ENCODE measurements at regions not wholly inside any gene's neighbourhood (a gene's known extent, or its start where the extent isn't known, plus 50 kb on each side); places are given as distances from the start of the nearest gene placed in this dataset.

DNA sequence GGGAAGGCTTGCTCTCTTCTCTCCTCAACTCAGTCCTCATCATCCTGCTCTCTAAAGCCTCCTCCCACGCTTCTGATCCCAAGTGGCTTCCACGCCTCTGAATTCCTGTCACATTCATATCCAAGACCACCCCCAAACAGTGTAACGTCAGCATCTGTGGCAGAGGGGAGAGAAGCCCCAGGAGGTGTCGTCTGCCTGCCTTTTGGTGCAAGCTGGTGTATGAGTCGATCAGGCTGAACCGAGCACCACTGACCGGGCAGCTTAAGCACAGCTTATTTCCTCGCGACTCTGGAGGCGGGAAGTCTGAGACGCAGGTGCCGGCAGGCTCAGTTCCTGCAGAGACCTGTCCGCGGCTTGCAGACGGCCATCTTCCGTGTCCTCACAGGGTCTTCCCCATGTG is 123.8 kb upstream of the RAB4A start:
- TF ChIP-seq, protein P1, sequence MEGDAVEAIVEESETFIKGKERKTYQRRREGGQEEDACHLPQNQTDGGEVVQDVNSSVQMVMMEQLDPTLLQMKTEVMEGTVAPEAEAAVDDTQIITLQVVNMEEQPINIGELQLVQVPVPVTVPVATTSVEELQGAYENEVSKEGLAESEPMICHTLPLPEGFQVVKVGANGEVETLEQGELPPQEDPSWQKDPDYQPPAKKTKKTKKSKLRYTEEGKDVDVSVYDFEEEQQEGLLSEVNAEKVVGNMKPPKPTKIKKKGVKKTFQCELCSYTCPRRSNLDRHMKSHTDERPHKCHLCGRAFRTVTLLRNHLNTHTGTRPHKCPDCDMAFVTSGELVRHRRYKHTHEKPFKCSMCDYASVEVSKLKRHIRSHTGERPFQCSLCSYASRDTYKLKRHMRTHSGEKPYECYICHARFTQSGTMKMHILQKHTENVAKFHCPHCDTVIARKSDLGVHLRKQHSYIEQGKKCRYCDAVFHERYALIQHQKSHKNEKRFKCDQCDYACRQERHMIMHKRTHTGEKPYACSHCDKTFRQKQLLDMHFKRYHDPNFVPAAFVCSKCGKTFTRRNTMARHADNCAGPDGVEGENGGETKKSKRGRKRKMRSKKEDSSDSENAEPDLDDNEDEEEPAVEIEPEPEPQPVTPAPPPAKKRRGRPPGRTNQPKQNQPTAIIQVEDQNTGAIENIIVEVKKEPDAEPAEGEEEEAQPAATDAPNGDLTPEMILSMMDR (IDR thresholded peaks at IDR 0.05): no peak
- TF ChIP-seq EP300 (IDR thresholded peaks at IDR 0.05) (no peak), POLR2A (IDR thresholded peaks at IDR 0.05) (no peak)

All from ovary (tissue), 3 donors.